ENCODE measurements at regions not wholly inside any gene's neighbourhood (a gene's known extent, or its start where the extent isn't known, plus 50 kb on each side); places are given as distances from the start of the nearest gene placed in this dataset.

GRCh38 chr21:35127026-35127425, 77.9 kb upstream of the RUNX1 start:
- TF ChIP-seq CTCF (IDR thresholded peaks at IDR 0.05) (no peak), POLR2A (IDR thresholded peaks at IDR 0.05) (no peak)

Data from heart left ventricle (tissue), 13 donors.